Common myeloid progenitor, CD34-positive (primary cell): ENCODE measurements at regions not wholly inside any gene's neighbourhood (a gene's known extent, or its start where the extent isn't known, plus 50 kb on each side); places are given as distances from the start of the nearest gene placed in this dataset.

Experiments used
- CTCF ChIA-PET: fragments of 350-600 bp; sonication (Branson Sonifier 250); formaldehyde crosslinking; loops from one replicate; lab custom pipeline; 2021; ENCODE audit warnings: antibody characterized with exemption; lab: Charles Lee
- POLR2A ChIA-PET: fragments of 350-600 bp; sonication (Branson Sonifier 250); formaldehyde crosslinking; loops from one replicate; lab custom pipeline; 2021; ENCODE audit warnings: antibody characterized with exemption; lab: Charles Lee
- DNase-seq, 3 donors: peaks; one replicate each; pipeline versions ENCODE4 v3.0.0 to v3.0.0-alpha.2; 2013
- H3K27ac ChIP-seq, 2 experiments: 1 replicate in 1 of 2; 2 replicates in 1 of 2; pipeline ENCODE4 v1.7.0; 2013; ENCODE audit warnings: inconsistent platforms in 2 of 2, low read length in 2 of 2, mild to moderate bottlenecking in 2 of 2, low read depth in 1 of 2, moderate library complexity in 1 of 2; ENCODE audit not compliant: severe bottlenecking in 2 of 2, insufficient read depth in 1 of 2, poor library complexity in 1 of 2
- H3K27me3 ChIP-seq, 5 experiments: replicated peaks in 2 of 5; 1 replicate in 3 of 5; 2 replicates in 2 of 5; pipeline versions ENCODE4 v1.6.1 to v1.7.0; 2013; ENCODE audit warnings: low read length in 4 of 5, mild to moderate bottlenecking in 2 of 5, moderate library complexity in 2 of 5, inconsistent platforms in 1 of 5; ENCODE audit not compliant: insufficient read depth in 5 of 5, control insufficient read depth in 4 of 5
- H3K36me3 ChIP-seq, 4 experiments: 1 replicate in 2 of 4; 2 replicates in 2 of 4; pipeline versions ENCODE4 v1.6.1 to v1.7.0; 2013; ENCODE audit warnings: low read length in 3 of 4, control low read depth in 1 of 4, mild to moderate bottlenecking in 1 of 4; ENCODE audit not compliant: control insufficient read depth in 4 of 4, insufficient read depth in 4 of 4
- H3K4me1 ChIP-seq, 4 experiments: 1 replicate in 3 of 4; 2 replicates in 1 of 4; pipeline versions ENCODE4 v1.6.1 to v1.7.1; 2013; ENCODE audit warnings: low read length in 3 of 4, mild to moderate bottlenecking in 3 of 4, control low read depth in 1 of 4, inconsistent platforms in 1 of 4, moderate library complexity in 1 of 4; ENCODE audit not compliant: control insufficient read depth in 4 of 4, insufficient read depth in 4 of 4; ENCODE audit errors: control extremely low read depth in 1 of 4
- H3K4me3 ChIP-seq, 7 experiments: 1 replicate in 4 of 7; 2 replicates in 3 of 7; pipeline versions ENCODE4 v1.5.1 to v1.7.0; 2013; ENCODE audit warnings: mild to moderate bottlenecking in 7 of 7, low read length in 6 of 7, moderate library complexity in 6 of 7, inconsistent platforms in 2 of 7, low read depth in 2 of 7, control low read depth in 1 of 7; ENCODE audit not compliant: insufficient read depth in 4 of 7, control insufficient read depth in 1 of 7; ENCODE audit errors: extremely low read depth in 1 of 7
- H3K9me3 ChIP-seq, 5 experiments: 1 replicate in 4 of 5; 2 replicates in 1 of 5; pipeline versions ENCODE4 v1.6.1 to v1.7.1; 2013; ENCODE audit warnings: low read length in 4 of 5, mild to moderate bottlenecking in 2 of 5, inconsistent platforms in 1 of 5, low read depth in 1 of 5, moderate library complexity in 1 of 5; ENCODE audit not compliant: control insufficient read depth in 4 of 5, insufficient read depth in 2 of 5; ENCODE audit errors: control extremely low read depth in 1 of 5
- WGBS: methylation state at CpG from one replicate; pipeline ENCODE4 v1.1.5; 2013; ENCODE audit not compliant: insufficient coverage; 5-methylcytosine and 5-hydroxymethylcytosine counted together

- WGBS: no CpG with 5 or more reads among the region's 1 CpG
- Histone ChIP-seq H3K4me1 (no peaks in the 10 kb centered on the region), H3K36me3 (no peaks in the 10 kb centered on the region), H3K27me3 (no peaks in the 10 kb centered on the region), H3K27ac (no peak overlapping the region), H3K9me3 (no peaks in the 10 kb centered on the region), H3K4me3 (no peak overlapping the region)
- POLR2A ChIA-PET: no interaction called here
- DNase-seq: no peak
- CTCF ChIA-PET: interaction anchor here (1.0 kb wide), 1 partner anchor 22 kb away, joined by 3 read pairs; no protein-coding TSS in a partner anchor
These were observed 171.6 kb upstream of the SMLR1 start for GRCh38 chr6:130655586-130655985.

GRCh38 chr6:130661077-130661476 lies 166.1 kb upstream of the SMLR1 start:
- Histone ChIP-seq H3K4me1 (no peaks in the 10 kb centered on the region), H3K9me3 (no peaks in the 10 kb centered on the region), H3K4me3 (no peak overlapping the region), H3K27me3 (no peaks in the 10 kb centered on the region), H3K27ac (no peak overlapping the region), H3K36me3 (no peaks in the 10 kb centered on the region)
- no peak for DNase-seq
- 92% methylated on average over 2 of the region's 4 CpGs for WGBS
- POLR2A ChIA-PET: interaction anchor here (0.6 kb wide), 1 partner anchor 160 kb away, joined by 3 read pairs; no protein-coding TSS in a partner anchor
- CTCF ChIA-PET: interaction anchor here (1.3 kb wide), 1 partner anchor 9 kb away, joined by 3 read pairs; no protein-coding TSS in a partner anchor

- Histone ChIP-seq H3K9me3 (peaks cover 0 to 2% (median 0%) of the 10 kb centered on the region in 5 experiments), H3K27ac (no peak overlapping the region), H3K4me3 (no peak overlapping the region), H3K27me3 (no peaks in the 10 kb centered on the region), H3K4me1 (no peaks in the 10 kb centered on the region), H3K36me3 (no peaks in the 10 kb centered on the region)
- DNase-seq: peak; percentile 18 to 69 (median 48)
- CTCF ChIA-PET: interaction anchor here (1.1 to 1.5 kb wide), 3 partner anchors 19 to 1248 kb away, joined by 3 to 4 read pairs (median 3); no protein-coding TSS in a partner anchor
- 67% methylated on average over 1 of the region's 2 CpGs for WGBS
- POLR2A ChIA-PET: no interaction called here
These were observed 160.4 kb upstream of the SMLR1 start for GRCh38 chr6:130666786-130667185.

- Histone ChIP-seq H3K4me3 (no peak overlapping the region), H3K36me3 (no peaks in the 10 kb centered on the region), H3K27me3 (no peaks in the 10 kb centered on the region), H3K27ac (no peak overlapping the region), H3K4me1 (no peaks in the 10 kb centered on the region), H3K9me3 (peaks cover 0 to 6% (median 1%) of the 10 kb centered on the region in 5 experiments)
- ChIA-PET CTCF (no interaction called here), POLR2A (no interaction called here)
- WGBS: 97% methylated on average over 6 of the region's 6 CpGs
- no peak for DNase-seq
These were observed 157.1 kb upstream of the SMLR1 start for GRCh38 chr6:130670142-130670541.

- ChIA-PET CTCF (no interaction called here), POLR2A (no interaction called here)
- no peaks in the 10 kb centered on the region for H3K4me1 ChIP-seq
- no peaks in the 10 kb centered on the region for H3K36me3 ChIP-seq
- no peak overlapping the region for H3K4me3 ChIP-seq
- H3K27ac ChIP-seq: no peak overlapping the region
- 100% methylated on average over 2 of the region's 2 CpGs for WGBS
- peaks cover 0 to 6% (median 1%) of the 10 kb centered on the region in 5 experiments for H3K9me3 ChIP-seq
- no peaks in the 10 kb centered on the region for H3K27me3 ChIP-seq
- DNase-seq: no peak
These were observed 156.1 kb upstream of the SMLR1 start for GRCh38 chr6:130671119-130671518.

GRCh38 chr6:130671577-130671976 lies 155.6 kb upstream of the SMLR1 start:
- Histone ChIP-seq H3K9me3 (peaks cover 0 to 6% (median 1%) of the 10 kb centered on the region in 5 experiments), H3K27me3 (no peaks in the 10 kb centered on the region), H3K4me1 (no peaks in the 10 kb centered on the region), H3K27ac (no peak overlapping the region), H3K36me3 (no peaks in the 10 kb centered on the region), H3K4me3 (no peak overlapping the region)
- DNase-seq: no peak
- 92% methylated on average over 9 of the region's 11 CpGs for WGBS
- POLR2A ChIA-PET: no interaction called here
- CTCF ChIA-PET: no interaction called here

GRCh38 chr6:130672153-130672552 lies 155.1 kb upstream of the SMLR1 start:
- 93% methylated on average over 5 of the region's 6 CpGs for WGBS
- Histone ChIP-seq H3K9me3 (peaks cover 0 to 10% (median 2%) of the 10 kb centered on the region in 5 experiments), H3K4me3 (no peak overlapping the region), H3K27ac (no peak overlapping the region), H3K4me1 (no peaks in the 10 kb centered on the region), H3K27me3 (no peaks in the 10 kb centered on the region), H3K36me3 (no peaks in the 10 kb centered on the region)
- ChIA-PET POLR2A (no interaction called here), CTCF (no interaction called here)
- DNase-seq: no peak
